Breast epithelium (tissue), 4 donors: ENCODE measurements at regions not wholly inside any gene's neighbourhood (a gene's known extent, or its start where the extent isn't known, plus 50 kb on each side); places are given as distances from the start of the nearest gene placed in this dataset.
"Not testable (repeated sequence)": the region's sequence is repeated elsewhere in the genome, so short reads cannot be mapped to it uniquely, and the experiment has no call there.

Experiments used
- DNase-seq, 2 donors: peaks; one replicate each; pipeline ENCODE4 v3.0.0-alpha.2; 2019; ENCODE audit warnings: low spot score in 2 of 2
- H3K27ac ChIP-seq, 2 donors: fragments of 200-600 bp; sonication (generic) in 1 of 2; one replicate each; pipeline ENCODE4 v1.5.1; 2016 to 2019; ENCODE audit warnings: mild to moderate bottlenecking in 1 of 2
- H3K27me3 ChIP-seq, 2 donors: fragments of 200-600 bp; sonication (generic) in 1 of 2; one replicate each; pipeline versions ENCODE4 v1.5.1 to v1.6.0; 2017 to 2019; ENCODE audit warnings: control low read depth in 1 of 2, mild to moderate bottlenecking in 1 of 2
- H3K36me3 ChIP-seq: fragments of 200-600 bp; one replicate; pipeline ENCODE4 v1.5.1; 2019
- H3K4me1 ChIP-seq, 2 donors: fragments of 200-600 bp; sonication (generic); one replicate each; pipeline ENCODE4 v1.5.1; 2016 to 2019; ENCODE audit warnings: control low read depth in 1 of 2
- H3K4me3 ChIP-seq, 3 donors: fragments of 200-600 bp; sonication (generic); 1 replicate in 2 of 3; 2 replicates in 1 of 3; pipeline ENCODE4 v1.5.1; 2016 to 2019; ENCODE audit warnings: mild to moderate bottlenecking in 3 of 3, moderate library complexity in 2 of 3
- H3K9me3 ChIP-seq, 2 donors: fragments of 200-600 bp; sonication (generic) in 1 of 2; one replicate each; pipeline ENCODE4 v1.5.1; 2016 to 2019; ENCODE audit warnings: control low read depth in 1 of 2
- CTCF ChIP-seq, 3 donors: fragments of 450-650 bp; IDR thresholded peaks; one replicate each; pipeline ENCODE4 v1.5.1; 2016 to 2017; ENCODE audit warnings: antibody characterized with exemption in 3 of 3, mild to moderate bottlenecking in 3 of 3, moderate library complexity in 3 of 3
- POLR2A ChIP-seq: fragments of 450-650 bp; IDR thresholded peaks from one replicate; pipeline ENCODE4 v1.6.1; 2016; ENCODE audit warnings: antibody characterized with exemption, mild to moderate bottlenecking, moderate library complexity
- POLR2AphosphoS5 ChIP-seq, 3 donors: sonication (generic); formaldehyde crosslinking; IDR thresholded peaks; one replicate each; pipeline ENCODE4 v1.6.1; 2017; ENCODE audit warnings: antibody characterized with exemption in 3 of 3
- intact Hi-C: fragments of 100-400 bp; cut with DNase I; formaldehyde crosslinking; loops from one replicate; pipeline ENCODE4 v1.15.1; 2023; ENCODE audit warnings: low total_unique reads

GRCh38 chr6:134427721-134428120, 109.8 kb upstream of the SGK1 start:
- TF ChIP-seq CTCF (IDR thresholded peaks at IDR 0.05), result no peak
- TF ChIP-seq POLR2A, result no peak
- no peak for TF ChIP-seq POLR2AphosphoS5 (IDR thresholded peaks at IDR 0.05)

GRCh38 chr6:134426623-134427022, 108.7 kb upstream of the SGK1 start:
- Histone ChIP-seq H3K4me1 (no peaks in the 10 kb centered on the region), H3K27me3 (no peaks in the 10 kb centered on the region), H3K27ac (no peak overlapping the region), H3K9me3 (no peaks in the 10 kb centered on the region), H3K4me3 (no peak overlapping the region), H3K36me3 (no peaks in the 10 kb centered on the region)
- TF ChIP-seq CTCF (IDR thresholded peaks at IDR 0.05), result no peak
- no peak for TF ChIP-seq POLR2AphosphoS5 (IDR thresholded peaks at IDR 0.05)
- TF ChIP-seq POLR2A, result no peak
- no peak for DNase-seq
- intact Hi-C loops, result no loop called here

More at GRCh38 chr6:134427721-134428120, 109.8 kb upstream of the SGK1 start:
- no peaks in the 10 kb centered on the region for H3K9me3 ChIP-seq
- no peaks in the 10 kb centered on the region for H3K4me1 ChIP-seq
- intact Hi-C loops, result no loop called here
- DNase-seq, result no peak
- no peak overlapping the region for H3K27ac ChIP-seq
- H3K27me3 ChIP-seq, result no peaks in the 10 kb centered on the region
- no peak overlapping the region for H3K4me3 ChIP-seq
- H3K36me3 ChIP-seq, result no peaks in the 10 kb centered on the region

- H3K27ac ChIP-seq, H3K27me3 ChIP-seq, H3K4me1 ChIP-seq, H3K36me3 ChIP-seq, intact Hi-C loops, H3K4me3 ChIP-seq, H3K9me3 ChIP-seq, DNase-seq: not testable (repeated sequence)
Measured at GRCh38 chr6:134425917-134426316, 108.0 kb upstream of the SGK1 start.

GRCh38 chr6:134425513-134425912, 107.6 kb upstream of the SGK1 start:
- Histone ChIP-seq H3K9me3 (no peaks in the 10 kb centered on the region), H3K27ac (no peak overlapping the region), H3K36me3 (no peaks in the 10 kb centered on the region), H3K4me3 (no peak overlapping the region), H3K4me1 (no peaks in the 10 kb centered on the region), H3K27me3 (no peaks in the 10 kb centered on the region)
- DNase-seq, result no peak
- no peak for TF ChIP-seq POLR2AphosphoS5 (IDR thresholded peaks at IDR 0.05)
- intact Hi-C loops, result no loop called here

- Histone ChIP-seq H3K4me3 (no peak overlapping the region), H3K27me3 (no peaks in the 10 kb centered on the region), H3K27ac (no peak overlapping the region), H3K4me1 (no peaks in the 10 kb centered on the region), H3K9me3 (no peaks in the 10 kb centered on the region), H3K36me3 (no peaks in the 10 kb centered on the region)
- DNase-seq, result no peak
- intact Hi-C loops, result no loop called here
- TF ChIP-seq CTCF (IDR thresholded peaks at IDR 0.05) (no peak), POLR2AphosphoS5 (IDR thresholded peaks at IDR 0.05) (no peak), POLR2A (no peak)
Measured at GRCh38 chr6:134424798-134425170, 106.9 kb upstream of the SGK1 start.

GRCh38 chr6:134424165-134424797, 106.4 kb upstream of the SGK1 start:
- TF ChIP-seq POLR2A, result no peak
- TF ChIP-seq POLR2AphosphoS5 (IDR thresholded peaks at IDR 0.05), result no peak
- no peak for TF ChIP-seq CTCF (IDR thresholded peaks at IDR 0.05)
- H3K9me3 ChIP-seq, result no peaks in the 10 kb centered on the region
- H3K4me3 ChIP-seq, result no peak overlapping the region
- no peak overlapping the region for H3K27ac ChIP-seq
- H3K4me1 ChIP-seq, result no peaks in the 10 kb centered on the region
- H3K36me3 ChIP-seq, result no peaks in the 10 kb centered on the region
- no peaks in the 10 kb centered on the region for H3K27me3 ChIP-seq
- intact Hi-C loops, result no loop called here
- no peak for DNase-seq
